Uterus (tissue), 3 donors: ENCODE measurements at regions not wholly inside any gene's neighbourhood (a gene's known extent, or its start where the extent isn't known, plus 50 kb on each side); places are given as distances from the start of the nearest gene placed in this dataset.
A peak's percentile ranks its signal among the peaks of the same experiment; 100 is the strongest.
"Not testable (repeated sequence)": the region's sequence is repeated elsewhere in the genome, so short reads cannot be mapped to it uniquely, and the experiment has no call there.

Experiments used
- DNase-seq, 2 donors: peaks; one replicate each; pipeline ENCODE4 v3.0.0-alpha.2; 2019 to 2020
- H3K27ac ChIP-seq, 2 donors: fragments of 200-600 bp; sonication (generic); 1 replicate in 1 of 2; 2 replicates in 1 of 2; pipeline ENCODE4 v1.5.1; 2016 to 2018
- H3K27me3 ChIP-seq, 2 donors: fragments of 200-600 bp; sonication (generic); one replicate each; pipeline ENCODE4 v1.5.1; 2018 to 2019; ENCODE audit warnings: control low read depth in 1 of 2
- H3K36me3 ChIP-seq, 2 donors: fragments of 200-600 bp; sonication (generic); one replicate each; pipeline ENCODE4 v1.5.1; 2019; ENCODE audit warnings: control low read depth in 1 of 2
- H3K4me1 ChIP-seq, 2 donors: fragments of 200-600 bp; sonication (generic); one replicate each; pipeline ENCODE4 v1.5.1; 2018 to 2019; ENCODE audit warnings: control low read depth in 1 of 2
- H3K4me3 ChIP-seq, 2 donors: fragments of 200-600 bp; sonication (generic); 1 replicate in 1 of 2; 2 replicates in 1 of 2; pipeline ENCODE4 v1.5.1; 2018 to 2019; ENCODE audit warnings: mild to moderate bottlenecking in 1 of 2
- H3K9me3 ChIP-seq, 2 donors: fragments of 200-600 bp; sonication (generic); one replicate each; pipeline ENCODE4 v1.5.1; 2019; ENCODE audit warnings: control low read depth in 1 of 2
- POLR2A ChIP-seq, 2 donors: fragments of 450-650 bp; IDR thresholded peaks; one replicate each; pipeline ENCODE4 v1.6.1; 2016; ENCODE audit warnings: antibody characterized with exemption in 2 of 2, mild to moderate bottlenecking in 1 of 2, moderate library complexity in 1 of 2
- intact Hi-C: fragments of 100-400 bp; cut with DNase I; formaldehyde crosslinking; loops from one replicate; pipeline ENCODE4 v1.15.1; 2023; ENCODE audit warnings: low total_unique reads
- TF ChIP-seq, protein P1 (sequence below), 4 experiments: fragments of 200-600 bp in 2 of 4; fragments of 450-650 bp in 2 of 4; sonication (generic) in 2 of 4; IDR thresholded peaks; one replicate each; pipeline ENCODE4 v1.5.1; 2016 to 2019; ENCODE audit warnings: antibody characterized with exemption in 4 of 4, mild to moderate bottlenecking in 2 of 4, moderate library complexity in 1 of 4
- donor health status: DM: yes; HTN: yes; CAD: no.

DNA sequence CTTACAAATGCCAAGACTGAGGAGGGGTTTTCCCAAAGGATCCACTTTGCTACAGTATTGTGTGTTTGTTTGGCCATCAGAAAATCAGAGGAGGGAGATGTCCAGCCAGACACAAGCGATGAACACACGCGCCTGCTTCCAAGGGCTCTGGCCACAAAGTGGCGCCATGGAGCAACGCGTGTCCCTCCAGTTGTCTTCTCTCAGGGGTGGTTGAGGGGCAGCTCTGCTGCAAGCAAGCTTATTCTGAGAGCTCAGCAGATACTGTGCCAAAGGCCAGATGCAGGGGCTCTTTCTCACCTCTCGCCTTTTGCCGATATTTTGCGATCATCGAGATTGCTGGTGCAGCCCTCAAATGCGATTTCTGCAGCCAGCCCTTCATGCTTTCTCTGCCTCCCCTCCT is 88.9 kb upstream of the OSBPL11 start:
- Histone ChIP-seq H3K27me3 (no peaks in the 10 kb centered on the region), H3K36me3 (no peaks in the 10 kb centered on the region), H3K9me3 (no peaks in the 10 kb centered on the region), H3K27ac (no peak overlapping the region), H3K4me1 (peaks cover 0 to 10% of the 10 kb centered on the region in 2 donors), H3K4me3 (no peak overlapping the region)
- intact Hi-C loops: no loop called here
- DNase-seq: peak; percentile 59 to 67
- no peak for TF ChIP-seq POLR2A (IDR thresholded peaks at IDR 0.05)
- TF ChIP-seq, protein P1, sequence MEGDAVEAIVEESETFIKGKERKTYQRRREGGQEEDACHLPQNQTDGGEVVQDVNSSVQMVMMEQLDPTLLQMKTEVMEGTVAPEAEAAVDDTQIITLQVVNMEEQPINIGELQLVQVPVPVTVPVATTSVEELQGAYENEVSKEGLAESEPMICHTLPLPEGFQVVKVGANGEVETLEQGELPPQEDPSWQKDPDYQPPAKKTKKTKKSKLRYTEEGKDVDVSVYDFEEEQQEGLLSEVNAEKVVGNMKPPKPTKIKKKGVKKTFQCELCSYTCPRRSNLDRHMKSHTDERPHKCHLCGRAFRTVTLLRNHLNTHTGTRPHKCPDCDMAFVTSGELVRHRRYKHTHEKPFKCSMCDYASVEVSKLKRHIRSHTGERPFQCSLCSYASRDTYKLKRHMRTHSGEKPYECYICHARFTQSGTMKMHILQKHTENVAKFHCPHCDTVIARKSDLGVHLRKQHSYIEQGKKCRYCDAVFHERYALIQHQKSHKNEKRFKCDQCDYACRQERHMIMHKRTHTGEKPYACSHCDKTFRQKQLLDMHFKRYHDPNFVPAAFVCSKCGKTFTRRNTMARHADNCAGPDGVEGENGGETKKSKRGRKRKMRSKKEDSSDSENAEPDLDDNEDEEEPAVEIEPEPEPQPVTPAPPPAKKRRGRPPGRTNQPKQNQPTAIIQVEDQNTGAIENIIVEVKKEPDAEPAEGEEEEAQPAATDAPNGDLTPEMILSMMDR (IDR thresholded peaks at IDR 0.05): peak in 1 of 4 experiments; percentile 18

DNA sequence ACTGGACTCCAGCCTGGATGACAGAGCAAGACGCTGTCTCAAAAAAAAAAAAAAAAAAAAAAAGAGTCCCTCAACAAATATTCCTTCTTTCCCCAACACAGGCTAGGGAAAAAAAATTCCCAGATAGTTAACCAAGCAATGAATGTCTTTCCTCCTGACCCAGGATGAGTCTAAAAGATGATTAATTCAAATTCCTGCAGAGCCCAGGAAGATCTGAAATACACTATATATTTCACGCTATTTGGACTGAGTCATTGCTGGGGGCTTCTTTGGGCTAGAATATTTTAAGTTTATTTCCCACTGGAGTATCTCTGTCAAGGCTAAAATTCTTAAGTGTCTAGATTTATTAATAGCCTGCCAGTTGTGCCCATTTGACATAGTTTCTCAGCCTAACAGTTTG is 90.4 kb upstream of the OSBPL11 start:
- DNase-seq, H3K4me3 ChIP-seq, H3K36me3 ChIP-seq, H3K27ac ChIP-seq, H3K9me3 ChIP-seq, H3K27me3 ChIP-seq, intact Hi-C loops: not testable (repeated sequence)
- H3K4me1 ChIP-seq: peaks cover 0 to 10% of the 10 kb centered on the region in 2 donors

DNA sequence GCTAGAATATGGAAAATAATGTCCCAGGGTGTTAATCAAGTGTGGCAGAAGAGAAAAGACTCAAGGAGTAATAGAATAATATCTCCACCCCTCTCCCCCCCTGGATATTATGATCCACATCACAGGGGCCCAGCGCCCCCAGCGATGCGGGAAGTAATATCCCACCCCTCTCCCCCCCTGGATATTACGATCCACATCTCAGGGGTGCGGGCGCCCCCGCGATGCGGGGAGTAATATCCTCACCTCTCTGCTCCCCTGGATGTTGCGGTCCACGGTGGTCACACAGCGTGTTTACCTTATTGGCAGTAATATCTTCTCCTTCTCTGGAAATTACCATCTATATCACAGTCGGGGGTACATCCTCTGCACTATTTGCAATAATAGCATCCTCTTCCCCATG is 97.1 kb upstream of the OSBPL11 start:
- TF ChIP-seq, protein P1 (IDR thresholded peaks at IDR 0.05): no peak
- TF ChIP-seq POLR2A (IDR thresholded peaks at IDR 0.05): no peak
- Histone ChIP-seq H3K4me1 (no peaks in the 10 kb centered on the region), H3K36me3 (no peaks in the 10 kb centered on the region), H3K9me3 (no peaks in the 10 kb centered on the region), H3K27ac (no peak overlapping the region), H3K27me3 (no peaks in the 10 kb centered on the region), H3K4me3 (no peak overlapping the region)
- no peak for DNase-seq
- intact Hi-C loops: no loop called here

GRCh38 chr3:125693887-125694286 is 98.6 kb upstream of the OSBPL11 start:
- H3K4me3 ChIP-seq: no peak overlapping the region
- intact Hi-C loops: no loop called here
- H3K27ac ChIP-seq: no peak overlapping the region
- TF ChIP-seq, protein P1 (IDR thresholded peaks at IDR 0.05): no peak
- no peak for TF ChIP-seq POLR2A (IDR thresholded peaks at IDR 0.05)
- no peaks in the 10 kb centered on the region for H3K4me1 ChIP-seq
- no peaks in the 10 kb centered on the region for H3K36me3 ChIP-seq
- no peaks in the 10 kb centered on the region for H3K27me3 ChIP-seq
- no peak for DNase-seq
- H3K9me3 ChIP-seq: no peaks in the 10 kb centered on the region

DNA sequence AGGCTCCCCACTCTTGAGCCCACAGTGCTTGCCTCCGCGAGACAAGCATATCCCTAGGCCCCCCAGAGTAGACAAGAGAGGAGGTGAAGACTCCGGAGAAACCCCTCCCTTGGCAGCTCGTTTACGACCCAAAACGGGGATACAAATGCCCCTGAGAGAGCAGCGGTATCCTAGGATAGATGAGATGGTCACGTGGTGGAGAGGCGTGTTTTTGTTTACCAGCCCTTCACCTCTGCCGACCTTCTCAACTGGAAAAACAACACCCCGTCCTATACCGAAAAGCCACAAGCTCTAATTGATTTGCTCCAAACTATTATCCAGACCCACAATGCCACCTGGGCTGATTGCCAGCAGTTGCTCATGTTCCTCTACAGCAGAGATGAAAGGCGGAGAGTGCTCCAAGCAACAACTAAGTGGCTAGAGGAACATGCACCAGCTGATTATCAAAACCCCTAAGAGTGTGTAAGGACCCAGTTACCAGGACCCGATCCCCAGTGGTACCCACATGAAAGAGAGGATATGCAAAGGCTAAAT is 99.5 kb upstream of the OSBPL11 start:
- TF ChIP-seq, protein P1 (IDR thresholded peaks at IDR 0.05): no peak
- TF ChIP-seq POLR2A (IDR thresholded peaks at IDR 0.05): no peak
- Histone ChIP-seq H3K27me3 (no peaks in the 10 kb centered on the region), H3K36me3 (no peaks in the 10 kb centered on the region), H3K9me3 (no peaks in the 10 kb centered on the region), H3K4me1 (no peaks in the 10 kb centered on the region), H3K4me3 (no peak overlapping the region), H3K27ac (no peak overlapping the region)
- no peak for DNase-seq
- intact Hi-C loops: no loop called here

GRCh38 chr3:125695688-125696087 is 100.4 kb upstream of the OSBPL11 start:
- no peaks in the 10 kb centered on the region for H3K36me3 ChIP-seq
- no peaks in the 10 kb centered on the region for H3K4me1 ChIP-seq
- H3K9me3 ChIP-seq: no peaks in the 10 kb centered on the region
- H3K27ac ChIP-seq: no peak overlapping the region
- no peak for TF ChIP-seq POLR2A (IDR thresholded peaks at IDR 0.05)
- TF ChIP-seq, protein P1 (IDR thresholded peaks at IDR 0.05): no peak
- H3K4me3 ChIP-seq: no peak overlapping the region
- H3K27me3 ChIP-seq: no peaks in the 10 kb centered on the region
- intact Hi-C loops: no loop called here
- no peak for DNase-seq

GRCh38 chr3:125697126-125697525 is 101.8 kb upstream of the OSBPL11 start:
- H3K27ac ChIP-seq, H3K4me1 ChIP-seq, DNase-seq, H3K36me3 ChIP-seq, intact Hi-C loops, H3K4me3 ChIP-seq, H3K9me3 ChIP-seq, H3K27me3 ChIP-seq: not testable (repeated sequence)

DNA sequence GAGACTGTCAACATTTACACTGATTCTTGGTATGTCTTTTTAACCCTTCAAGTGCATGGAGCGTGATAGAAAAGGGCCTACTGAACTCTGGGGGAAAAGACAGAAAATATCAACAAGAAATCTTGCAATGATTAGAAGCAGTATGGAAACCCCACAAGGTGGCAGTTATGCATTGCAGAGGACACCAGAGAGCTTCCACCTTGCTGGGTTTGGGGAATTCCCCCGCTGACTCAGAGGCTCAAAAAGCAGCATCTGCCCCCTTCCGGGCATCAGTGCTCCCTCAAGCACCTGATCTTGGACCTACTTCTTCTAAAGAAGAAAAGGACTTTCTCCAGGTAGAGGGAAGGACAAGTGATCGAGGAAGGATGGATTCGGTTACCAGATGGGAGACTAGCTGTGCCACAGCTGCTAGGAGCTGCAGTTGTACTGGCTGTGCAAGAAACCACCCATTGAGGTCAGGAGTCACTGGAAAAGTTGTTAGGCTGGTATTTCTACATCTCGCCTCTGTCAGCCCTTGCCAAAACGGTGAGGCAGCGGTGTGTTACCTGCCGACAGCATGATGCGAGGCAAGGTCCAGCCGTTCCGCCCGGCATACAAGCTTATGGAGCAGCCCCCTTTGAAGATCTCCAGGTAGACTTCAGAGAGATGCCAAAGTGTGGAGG is 102.8 kb upstream of the OSBPL11 start:
- H3K27ac ChIP-seq, DNase-seq, intact Hi-C loops, H3K4me3 ChIP-seq, H3K27me3 ChIP-seq, H3K36me3 ChIP-seq, H3K4me1 ChIP-seq, H3K9me3 ChIP-seq: not testable (repeated sequence)
